Esophagus squamous epithelium (tissue), 4 donors: ENCODE measurements at regions not wholly inside any gene's neighbourhood (a gene's known extent, or its start where the extent isn't known, plus 50 kb on each side); places are given as distances from the start of the nearest gene placed in this dataset.

ENCODE experiments used
- POLR2A ChIP-seq, 4 donors: fragments of 450-650 bp; IDR thresholded peaks; one replicate each; pipeline ENCODE4 v1.6.1; 2017; ENCODE audit warnings: antibody characterized with exemption in 4 of 4, mild to moderate bottlenecking in 4 of 4, moderate library complexity in 3 of 4
- TF ChIP-seq, protein P1 (sequence below), 6 experiments: fragments of 450-650 bp in 4 of 6; fragments of 200-600 bp in 2 of 6; sonication (generic) in 2 of 6; IDR thresholded peaks; one replicate each; pipeline ENCODE4 v1.5.1; 2016 to 2019; ENCODE audit warnings: antibody characterized with exemption in 6 of 6, mild to moderate bottlenecking in 4 of 6, moderate library complexity in 4 of 6

DNA sequence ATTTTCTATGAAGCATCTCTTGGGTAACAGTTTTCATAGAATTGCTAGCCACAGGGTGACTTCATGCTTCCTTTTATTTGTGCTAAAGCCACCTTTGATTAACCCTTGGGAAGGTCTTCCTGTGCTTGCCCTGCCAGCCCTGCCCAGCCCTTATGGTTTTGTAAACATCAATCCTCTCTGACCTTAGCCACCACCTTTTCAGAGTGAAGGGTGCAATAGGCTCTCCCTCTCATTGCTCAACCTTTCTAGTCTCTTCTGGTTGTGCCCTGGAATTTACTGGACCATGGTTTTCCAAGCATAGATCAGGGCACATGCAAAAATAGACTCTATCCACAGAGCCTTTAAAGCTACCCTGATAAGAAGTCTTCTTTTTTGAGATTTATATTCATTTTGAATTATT, 77.7 kb upstream of the FRMD6 start:
- TF ChIP-seq, protein P1, sequence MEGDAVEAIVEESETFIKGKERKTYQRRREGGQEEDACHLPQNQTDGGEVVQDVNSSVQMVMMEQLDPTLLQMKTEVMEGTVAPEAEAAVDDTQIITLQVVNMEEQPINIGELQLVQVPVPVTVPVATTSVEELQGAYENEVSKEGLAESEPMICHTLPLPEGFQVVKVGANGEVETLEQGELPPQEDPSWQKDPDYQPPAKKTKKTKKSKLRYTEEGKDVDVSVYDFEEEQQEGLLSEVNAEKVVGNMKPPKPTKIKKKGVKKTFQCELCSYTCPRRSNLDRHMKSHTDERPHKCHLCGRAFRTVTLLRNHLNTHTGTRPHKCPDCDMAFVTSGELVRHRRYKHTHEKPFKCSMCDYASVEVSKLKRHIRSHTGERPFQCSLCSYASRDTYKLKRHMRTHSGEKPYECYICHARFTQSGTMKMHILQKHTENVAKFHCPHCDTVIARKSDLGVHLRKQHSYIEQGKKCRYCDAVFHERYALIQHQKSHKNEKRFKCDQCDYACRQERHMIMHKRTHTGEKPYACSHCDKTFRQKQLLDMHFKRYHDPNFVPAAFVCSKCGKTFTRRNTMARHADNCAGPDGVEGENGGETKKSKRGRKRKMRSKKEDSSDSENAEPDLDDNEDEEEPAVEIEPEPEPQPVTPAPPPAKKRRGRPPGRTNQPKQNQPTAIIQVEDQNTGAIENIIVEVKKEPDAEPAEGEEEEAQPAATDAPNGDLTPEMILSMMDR (IDR thresholded peaks at IDR 0.05) = no peak
- no peak for TF ChIP-seq POLR2A (IDR thresholded peaks at IDR 0.05)
